ENCODE measurements at regions not wholly inside any gene's neighbourhood (a gene's known extent, or its start where the extent isn't known, plus 50 kb on each side); places are given as distances from the start of the nearest gene placed in this dataset.

DNA sequence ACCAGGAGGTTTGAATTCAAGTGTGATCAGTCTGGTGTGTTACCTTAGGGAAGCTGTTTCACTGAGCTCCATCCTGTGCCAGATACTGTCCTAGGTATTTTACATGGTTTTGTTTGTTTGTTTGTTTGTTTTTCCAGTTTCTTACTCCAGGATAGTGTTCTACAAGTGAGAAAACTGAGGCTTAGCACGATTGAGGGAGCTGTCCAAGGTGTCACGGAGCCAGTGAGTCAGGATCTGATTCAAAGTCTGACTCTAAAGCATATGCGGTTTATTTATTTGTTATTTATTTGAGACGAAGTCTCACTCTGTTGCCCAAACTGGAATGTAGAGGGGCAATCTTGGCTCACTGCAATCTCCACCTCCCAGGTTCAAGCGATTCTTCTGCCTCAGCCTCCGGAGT lies 79.7 kb upstream of the GNG2 start:
- DNase-seq = no peak

DNA sequence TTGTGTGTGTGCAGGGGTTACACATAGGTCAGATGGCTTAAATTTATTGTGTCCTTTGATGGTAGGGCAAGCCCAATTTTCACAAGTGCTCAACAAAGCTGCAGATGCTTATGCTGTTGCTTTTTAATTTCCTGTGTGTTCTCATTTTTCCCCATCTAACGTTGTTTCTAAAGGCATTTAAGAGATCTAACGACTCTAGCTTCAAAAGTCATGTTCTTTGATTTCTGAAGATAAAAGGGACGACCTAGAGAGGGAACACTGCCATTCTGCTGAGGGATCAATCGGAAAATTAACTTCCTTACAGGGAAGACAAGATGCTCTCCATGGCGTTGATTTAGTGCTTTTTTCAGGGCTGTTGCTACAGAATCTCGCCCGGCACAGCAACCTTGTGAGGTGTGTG lies 79.0 kb upstream of the GNG2 start:
- no peak for DNase-seq

DNA sequence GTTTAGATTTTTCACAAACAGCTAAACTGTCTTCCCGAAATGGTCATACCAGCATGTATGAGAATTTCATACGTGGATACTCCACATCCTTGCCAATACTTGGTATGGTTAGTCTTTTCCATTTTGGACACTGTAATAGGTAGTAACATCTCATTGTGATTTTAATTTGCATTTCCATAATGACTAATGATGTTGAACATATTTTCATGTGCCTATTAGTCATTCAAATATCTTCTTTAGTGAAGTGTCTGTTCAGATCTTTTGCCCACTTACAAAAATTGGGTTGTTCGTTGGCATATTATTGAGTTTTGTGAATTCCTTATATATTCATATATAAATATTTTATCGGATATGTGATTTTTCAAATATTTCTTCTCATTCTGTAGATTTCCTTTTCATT lies 78.0 kb upstream of the GNG2 start:
- DNase-seq = no peak

GRCh38 chr14:51783765-51784164 lies 76.6 kb upstream of the GNG2 start:
- peak; percentile 23 for DNase-seq

DNA sequence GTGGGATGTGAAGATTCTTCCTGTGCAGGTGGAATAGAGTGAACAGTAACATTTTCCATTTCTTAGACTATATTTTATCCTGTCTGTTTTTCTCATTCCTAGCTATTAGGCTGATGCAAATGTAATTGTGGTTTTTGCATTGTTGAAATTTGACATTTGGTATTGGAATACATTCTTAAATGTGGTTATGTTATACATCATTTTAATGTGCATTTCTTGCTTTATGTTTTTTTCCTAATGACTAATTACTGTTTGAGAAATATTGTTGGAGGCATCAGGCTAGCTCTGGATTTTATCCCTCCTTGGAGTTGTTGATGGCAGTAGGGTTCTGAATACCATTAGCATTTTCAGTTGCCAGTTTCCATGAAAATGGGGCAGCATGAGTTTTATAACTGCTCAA lies 75.9 kb upstream of the GNG2 start:
- DNase-seq = no peak

GRCh38 chr14:51786227-51786626 lies 74.2 kb upstream of the GNG2 start:
- DNase-seq = no peak

GRCh38 chr14:51787352-51787751 lies 73.1 kb upstream of the GNG2 start:
- DNase-seq = no peak

GRCh38 chr14:51789114-51789513 lies 71.3 kb upstream of the GNG2 start:
- no peak for DNase-seq

DNA sequence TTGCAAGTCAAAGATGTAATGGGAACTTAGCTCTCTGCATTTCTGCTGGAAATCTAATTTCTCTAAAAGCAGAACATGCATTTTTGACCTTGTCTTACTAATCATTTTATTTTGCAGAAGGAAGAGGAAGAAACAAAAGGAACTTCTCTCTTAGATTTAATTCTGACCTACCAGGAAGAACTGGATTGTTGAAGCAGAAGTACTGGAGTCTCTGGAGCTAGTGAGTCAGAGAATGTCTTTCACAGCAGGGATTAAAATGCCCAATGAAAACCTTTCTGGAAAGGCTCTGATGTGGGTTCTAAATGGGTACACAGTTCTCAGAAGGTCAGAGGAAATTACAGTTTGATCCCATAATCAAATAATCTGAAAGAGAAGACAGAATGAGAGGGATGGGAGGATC lies 70.8 kb upstream of the GNG2 start:
- no peak for DNase-seq

GRCh38 chr14:51792809-51793208 lies 67.6 kb upstream of the GNG2 start:
- no peak for DNase-seq

DNA sequence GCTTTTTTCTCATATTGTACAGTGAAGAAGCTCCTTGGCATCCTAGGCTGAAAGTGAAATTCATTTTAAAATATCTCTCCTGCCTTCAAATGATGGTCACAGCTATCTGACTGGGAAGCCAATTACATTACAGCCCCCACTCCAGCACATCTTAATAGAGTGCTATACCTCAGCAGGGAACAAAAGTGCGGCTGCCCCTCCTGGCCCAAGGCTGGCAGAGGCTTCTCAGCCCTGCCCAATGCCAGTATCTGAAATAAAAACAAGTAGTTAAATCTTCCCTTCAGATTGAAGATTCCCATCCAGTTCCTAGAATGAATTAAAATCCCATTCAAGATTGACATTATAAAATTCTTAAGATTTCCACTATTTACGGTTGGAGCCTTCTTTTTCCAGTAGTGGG lies 54.9 kb upstream of the GNG2 start:
- DNase-seq = no peak

GRCh38 chr14:51806026-51807023 lies 54.1 kb upstream of the GNG2 start:
- no peak for DNase-seq

DNA sequence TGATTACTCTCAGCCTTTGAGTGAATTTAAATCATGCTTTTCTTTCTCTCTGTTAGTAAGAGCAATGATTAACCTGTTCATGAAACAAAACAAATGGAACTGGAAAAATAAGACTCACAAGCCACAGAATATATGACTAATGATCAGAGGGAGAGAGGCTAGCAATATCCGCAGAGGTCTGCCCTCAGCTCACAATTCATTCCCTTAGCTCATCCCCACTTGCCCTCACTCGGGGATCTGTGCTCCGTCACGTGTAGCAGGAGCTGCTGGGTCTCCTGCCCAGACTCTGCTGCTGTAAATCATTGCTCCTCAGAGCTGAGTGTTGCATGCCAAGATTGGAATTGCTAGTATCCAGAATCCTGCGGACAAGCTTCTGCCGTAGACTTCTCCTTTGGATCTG lies 53.1 kb upstream of the GNG2 start:
- DNase-seq = no peak
